ENCODE measurements at regions not wholly inside any gene's neighbourhood (a gene's known extent, or its start where the extent isn't known, plus 50 kb on each side); places are given as distances from the start of the nearest gene placed in this dataset.

DNA sequence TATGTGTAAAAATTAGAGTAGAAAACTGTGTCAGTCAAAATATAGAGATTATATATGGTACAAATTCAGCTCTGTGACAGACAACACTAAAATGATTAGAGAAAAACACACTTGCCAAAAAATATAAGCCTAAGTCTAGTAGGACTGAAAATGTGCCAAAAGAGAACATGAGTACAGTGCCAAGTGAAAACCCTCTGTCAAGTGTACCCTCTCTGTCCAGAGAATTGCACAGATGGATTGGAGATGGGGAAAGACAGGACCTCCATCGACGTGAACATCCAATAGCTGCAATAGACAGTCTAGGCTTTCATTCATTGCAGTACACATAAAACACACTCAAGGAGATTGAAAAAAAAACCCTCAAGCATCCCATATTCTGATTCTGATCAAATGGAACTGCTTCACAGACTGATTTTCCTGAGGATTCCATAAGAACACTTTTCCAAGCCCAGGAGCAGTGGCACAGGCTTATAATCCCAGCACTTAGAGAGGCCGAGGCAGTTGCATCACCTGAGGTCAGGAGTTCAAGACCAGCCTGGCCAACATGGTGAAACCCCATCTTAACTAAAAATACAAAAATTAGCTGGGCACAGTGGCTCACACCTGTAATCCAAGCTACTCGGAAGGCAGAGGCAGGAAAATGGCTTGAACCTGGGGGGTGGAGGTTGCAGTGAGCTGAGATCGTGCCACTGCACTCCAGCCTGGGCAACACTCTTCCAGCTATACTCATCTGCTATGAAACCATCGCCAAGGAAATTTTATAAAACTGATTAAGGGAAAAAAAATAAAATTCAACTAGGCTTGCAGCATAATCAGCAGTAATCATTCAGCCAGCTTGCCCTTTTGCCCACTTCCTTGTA, 110.0 kb upstream of the TRIM24 start:
- TF ChIP-seq CTCF (conservative IDR thresholded peaks at IDR 0.05; ENCODE audit: low read depth, low read length) (no peak), POLR2A (IDR thresholded peaks at IDR 0.05; ENCODE audit: low read depth, low read length) (no peak), MAFK (IDR thresholded peaks at IDR 0.05; ENCODE audit: low read depth, low read length) (no peak), MAZ (IDR thresholded peaks at IDR 0.05; ENCODE audit: borderline replicate concordance, low read depth, low read length) (no peak), BHLHE40 (IDR thresholded peaks at IDR 0.05; ENCODE audit: low read depth, low read length) (no peak), RAD21 (IDR thresholded peaks at IDR 0.05; ENCODE audit: low read length) (no peak), SMC3 (IDR thresholded peaks at IDR 0.05; ENCODE audit: low read depth, low read length) (no peak), ELK1 (IDR thresholded peaks at IDR 0.05; ENCODE audit: borderline replicate concordance, low read depth, low read length) (no peak), MXI1 (IDR thresholded peaks at IDR 0.05; ENCODE audit: borderline replicate concordance, low read depth, low read length) (no peak), RCOR1 (IDR thresholded peaks at IDR 0.05; ENCODE audit: insufficient replicate concordance, low read length) (no peak), RFX5 (IDR thresholded peaks at IDR 0.05; ENCODE audit: low read depth, low read length) (no peak)
- TF ChIP-seq, protein P1, sequence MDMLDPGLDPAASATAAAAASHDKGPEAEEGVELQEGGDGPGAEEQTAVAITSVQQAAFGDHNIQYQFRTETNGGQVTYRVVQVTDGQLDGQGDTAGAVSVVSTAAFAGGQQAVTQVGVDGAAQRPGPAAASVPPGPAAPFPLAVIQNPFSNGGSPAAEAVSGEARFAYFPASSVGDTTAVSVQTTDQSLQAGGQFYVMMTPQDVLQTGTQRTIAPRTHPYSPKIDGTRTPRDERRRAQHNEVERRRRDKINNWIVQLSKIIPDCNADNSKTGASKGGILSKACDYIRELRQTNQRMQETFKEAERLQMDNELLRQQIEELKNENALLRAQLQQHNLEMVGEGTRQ (IDR thresholded peaks at IDR 0.05; ENCODE audit: low read depth, low read length), result no peak

Measured in IMR-90 (cell line).